Neural cell (in vitro differentiated cells): ENCODE measurements at regions not wholly inside any gene's neighbourhood (a gene's known extent, or its start where the extent isn't known, plus 50 kb on each side); places are given as distances from the start of the nearest gene placed in this dataset.

Experiments
- H2AFZ ChIP-seq: fragments of 200-600, 300-800 bp; sonication (generic), shearing (Covaris generic); 2 replicates; pipeline ENCODE4 v1.6.0; 2014; ENCODE audit warnings: low read depth, mild to moderate bottlenecking, antibody characterized with exemption, low read length, moderate library complexity
- H3F3A ChIP-seq: fragments of 200-600 bp; shearing (Covaris generic); 2 replicates; pipeline ENCODE4 v1.6.1; 2016; ENCODE audit warnings: mild to moderate bottlenecking, moderate library complexity, mixed read lengths, antibody characterized with exemption, low read length; ENCODE audit not compliant: insufficient read depth, poor library complexity, severe bottlenecking
- H3K27ac ChIP-seq: fragments of 200-600, 300-800 bp; sonication (generic), shearing (Covaris generic); 2 replicates; pipeline ENCODE4 v1.5.1; 2014; ENCODE audit warnings: mild to moderate bottlenecking, low read length, moderate library complexity
- H3K27me3 ChIP-seq: fragments of 300-800, 200-600 bp; sonication (generic), shearing (Covaris generic); 2 replicates; pipeline ENCODE4 v1.6.0; 2014; ENCODE audit warnings: mild to moderate bottlenecking, low read depth, low read length, moderate library complexity; ENCODE audit not compliant: insufficient read depth
- H3K36me3 ChIP-seq: fragments of 300-800, 200-600 bp; sonication (generic), shearing (Covaris generic); 2 replicates; pipeline ENCODE4 v1.5.1; 2014; ENCODE audit warnings: mild to moderate bottlenecking, antibody characterized with exemption, low read length, moderate library complexity; ENCODE audit not compliant: insufficient read depth
- H3K4me2 ChIP-seq: fragments of 300-800, 200-600 bp; sonication (generic), shearing (Covaris generic); 2 replicates; pipeline ENCODE4 v1.6.0; 2014; ENCODE audit warnings: mild to moderate bottlenecking, low read length
- H3K4me3 ChIP-seq: fragments of 300-800, 200-600 bp; sonication (generic), shearing (Covaris generic); 2 replicates; pipeline ENCODE4 v1.5.1; 2014; ENCODE audit warnings: mild to moderate bottlenecking, low read length, moderate library complexity
- H3K79me2 ChIP-seq: fragments of 200-600 bp; shearing (Covaris generic); replicated peaks from 2 replicates; pipeline ENCODE4 v1.6.0; 2014; ENCODE audit warnings: mild to moderate bottlenecking, low read length, moderate library complexity; ENCODE audit not compliant: insufficient read depth
- H3K9ac ChIP-seq: fragments of 300-800, 200-600 bp; sonication (generic), shearing (Covaris generic); 2 replicates; pipeline ENCODE4 v1.6.1; 2016; ENCODE audit warnings: mild to moderate bottlenecking, low read length, mixed read lengths
- H3K9me2 ChIP-seq: fragments of 200-600 bp; shearing (Covaris generic); 2 replicates; pipeline ENCODE4 v1.6.1; 2016; ENCODE audit warnings: mild to moderate bottlenecking, low read length, mixed read lengths; ENCODE audit not compliant: insufficient read depth
- H3K9me3 ChIP-seq: fragments of 200-600, 300-800 bp; sonication (generic), shearing (Covaris generic); 2 replicates; pipeline ENCODE4 v1.6.1; 2016; ENCODE audit warnings: mild to moderate bottlenecking, mixed run types, low read length, moderate library complexity, mixed read lengths
- H4K20me1 ChIP-seq: fragments of 200-600 bp; shearing (Covaris generic); 2 replicates; pipeline ENCODE4 v1.6.1; 2016; ENCODE audit warnings: mild to moderate bottlenecking, mixed run types; ENCODE audit not compliant: insufficient read depth
- CTCF ChIP-seq: fragments of 450-650 bp; IDR thresholded peaks from 2 replicates; pipeline ENCODE4 v1.5.1; 2014; ENCODE audit warnings: antibody characterized with exemption, mild to moderate bottlenecking, moderate library complexity; ENCODE audit not compliant: poor library complexity, severe bottlenecking
- EP300 ChIP-seq: fragments of 450-650 bp; conservative IDR thresholded peaks from 2 replicates; pipeline ENCODE4 v1.6.1; 2014; ENCODE audit warnings: antibody characterized with exemption, mild to moderate bottlenecking, moderate library complexity; ENCODE audit not compliant: poor library complexity, severe bottlenecking
- EZH2 ChIP-seq: fragments of 200-600, 300-800 bp; shearing (Covaris generic), sonication (generic); IDR thresholded peaks from 2 replicates; pipeline ENCODE4 v1.6.1; 2014; ENCODE audit warnings: antibody characterized with exemption, low read length, borderline replicate concordance, mild to moderate bottlenecking; ENCODE audit not compliant: insufficient read depth, poor library complexity, severe bottlenecking
- MXI1 ChIP-seq: fragments of 450-650 bp; conservative IDR thresholded peaks from 2 replicates; pipeline ENCODE4 v1.6.1; 2014; ENCODE audit warnings: antibody characterized with exemption, mild to moderate bottlenecking; ENCODE audit not compliant: poor library complexity, severe bottlenecking
- POLR2AphosphoS5 ChIP-seq: IDR thresholded peaks from 2 replicates; pipeline ENCODE4 v1.6.1; 2012
- RAD21 ChIP-seq: fragments of 450-650 bp; conservative IDR thresholded peaks from 2 replicates; pipeline ENCODE4 v1.6.1; 2014; ENCODE audit warnings: antibody characterized with exemption, mild to moderate bottlenecking, moderate library complexity
- REST ChIP-seq: IDR thresholded peaks from 2 replicates; pipeline ENCODE4 v1.6.1; 2012; ENCODE audit warnings: borderline replicate concordance
- SMC3 ChIP-seq: fragments of 450-650 bp; conservative IDR thresholded peaks from 2 replicates; pipeline ENCODE4 v1.6.1; 2014; ENCODE audit warnings: antibody characterized with exemption, mild to moderate bottlenecking, moderate library complexity; ENCODE audit not compliant: poor library complexity
- TAF1 ChIP-seq: IDR thresholded peaks from 2 replicates; pipeline ENCODE4 v1.6.1; 2012; ENCODE audit warnings: low read depth

- Histone ChIP-seq H3K36me3 (no peaks in the 10 kb centered on the region), H3K9me2 (no peaks in the 10 kb centered on the region), H3K4me3 (no peak overlapping the region), H3K4me2 (no peak overlapping the region), H3F3A (no peaks in the 10 kb centered on the region), H3K79me2 (no peaks in the 10 kb centered on the region), H3K27ac (no peak overlapping the region), H2AFZ (no peak overlapping the region), H3K9ac (no peak overlapping the region), H4K20me1 (no peaks in the 10 kb centered on the region), H3K27me3 (no peaks in the 10 kb centered on the region), H3K9me3 (no peaks in the 10 kb centered on the region)
- TF ChIP-seq EP300 = no peak
- TF ChIP-seq RAD21 = no peak
- TF ChIP-seq MXI1 = no peak
- TF ChIP-seq EZH2 = no peak
- TF ChIP-seq POLR2AphosphoS5 = no peak
- no peak for TF ChIP-seq SMC3
- no peak for TF ChIP-seq REST
- no peak for TF ChIP-seq TAF1
- TF ChIP-seq CTCF = no peak
Measured at GRCh38 chr2:146131048-146131447, 1611.1 kb upstream of the ZEB2 start.

- Histone ChIP-seq H3K79me2 (no peaks in the 10 kb centered on the region), H4K20me1 (no peaks in the 10 kb centered on the region), H3K9me2 (no peaks in the 10 kb centered on the region), H2AFZ (no peak overlapping the region), H3K27ac (no peak overlapping the region), H3K27me3 (no peaks in the 10 kb centered on the region), H3K36me3 (no peaks in the 10 kb centered on the region), H3K9me3 (no peaks in the 10 kb centered on the region), H3K4me2 (no peak overlapping the region), H3K4me3 (no peak overlapping the region), H3F3A (no peaks in the 10 kb centered on the region), H3K9ac (no peak overlapping the region)
- TF ChIP-seq SMC3 (no peak), REST (no peak), POLR2AphosphoS5 (no peak), CTCF (no peak), EZH2 (no peak), EP300 (no peak), TAF1 (no peak), RAD21 (no peak), MXI1 (no peak)
Measured at GRCh38 chr2:146130290-146130689, 1610.4 kb upstream of the ZEB2 start.
